HG03469 (cell line): ENCODE measurements at regions not wholly inside any gene's neighbourhood (a gene's known extent, or its start where the extent isn't known, plus 50 kb on each side); places are given as distances from the start of the nearest gene placed in this dataset.

Experiments
- ATAC-seq: cut with Tn5 transposase; IDR thresholded peaks from one replicate; pipeline ENCODE4 v1.9.1; 2021; ENCODE audit warnings: mild to moderate bottlenecking, moderate library complexity, moderate number of reproducible peaks; ENCODE audit not compliant: unreplicated experiment

DNA sequence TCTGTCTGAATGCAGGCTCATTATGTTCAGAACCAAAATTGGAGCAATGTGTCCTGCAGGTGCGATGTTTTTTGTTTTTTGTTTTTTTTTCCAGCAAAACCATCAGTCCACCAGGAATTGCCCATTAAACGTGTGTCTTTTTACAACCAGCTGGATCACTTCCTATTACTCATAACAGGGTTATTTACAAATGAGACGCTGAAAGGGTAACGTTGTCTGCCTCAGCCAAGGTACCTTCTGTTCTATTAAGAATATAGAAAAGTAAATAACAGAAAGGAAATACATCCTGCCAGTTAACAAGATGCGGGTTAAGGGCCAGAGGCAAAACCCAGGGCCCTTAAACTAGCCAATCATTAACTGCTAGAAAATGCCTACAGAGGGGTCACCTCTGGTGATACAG is 590.4 kb downstream of the TBC1D4 start:
- no peak for ATAC-seq

DNA sequence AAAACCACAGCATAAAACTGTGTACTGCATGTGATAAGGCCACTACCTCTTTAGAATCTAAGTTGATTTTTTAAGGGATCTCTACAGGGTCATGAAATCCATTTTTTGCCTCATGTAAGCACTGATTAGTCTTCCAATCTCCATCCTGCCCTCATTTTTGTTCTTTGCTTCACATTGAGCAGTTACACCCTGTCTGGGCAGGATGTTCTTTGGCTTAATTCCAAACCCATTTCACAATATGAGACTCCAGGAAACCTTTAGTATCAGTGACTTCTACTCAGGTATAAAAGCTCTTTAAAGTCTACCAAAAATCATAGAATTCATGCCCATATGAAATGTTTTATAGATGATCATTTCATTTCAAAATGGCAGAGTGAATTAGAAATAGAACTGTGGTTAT is 592.6 kb downstream of the TBC1D4 start:
- ATAC-seq, result no peak

DNA sequence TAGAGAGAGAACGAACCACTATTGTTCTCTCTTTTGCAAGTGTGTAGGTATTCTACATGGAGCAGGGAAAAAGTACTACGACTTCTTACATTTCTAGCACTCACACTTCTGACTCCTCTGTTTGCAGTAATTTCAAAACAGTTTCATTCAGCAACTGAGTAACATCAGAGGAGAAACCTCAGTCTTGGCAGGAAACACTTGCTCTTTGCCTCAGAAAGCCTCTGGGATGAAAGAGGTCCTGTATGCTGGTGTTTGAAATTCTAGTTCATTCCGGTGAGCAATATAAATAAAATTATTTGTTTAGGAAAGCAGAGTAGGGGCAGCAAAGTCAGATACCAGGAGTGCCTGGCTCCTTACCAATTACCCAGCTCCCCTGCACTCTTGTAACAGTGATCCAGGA is 595.5 kb downstream of the TBC1D4 start:
- ATAC-seq, result no peak

DNA sequence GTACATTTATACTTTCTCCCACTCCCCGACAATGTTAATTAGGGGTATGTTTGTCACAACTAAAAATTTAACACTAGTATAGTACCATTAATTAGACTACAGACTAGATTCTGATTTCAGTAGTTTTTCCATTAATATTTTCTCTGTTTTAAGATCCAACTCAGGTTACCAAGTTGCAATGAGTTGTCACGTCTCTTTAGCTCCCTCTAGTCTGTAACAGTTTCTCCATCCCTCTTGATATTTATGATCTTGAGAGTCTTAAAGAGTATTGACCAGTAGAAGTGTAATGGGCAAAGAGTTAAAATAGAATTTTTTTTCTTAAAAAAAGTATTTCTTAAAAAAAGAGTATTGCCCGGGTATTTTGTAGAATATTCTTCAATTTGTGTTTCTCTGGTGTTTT is 598.1 kb downstream of the TBC1D4 start:
- no peak for ATAC-seq

DNA sequence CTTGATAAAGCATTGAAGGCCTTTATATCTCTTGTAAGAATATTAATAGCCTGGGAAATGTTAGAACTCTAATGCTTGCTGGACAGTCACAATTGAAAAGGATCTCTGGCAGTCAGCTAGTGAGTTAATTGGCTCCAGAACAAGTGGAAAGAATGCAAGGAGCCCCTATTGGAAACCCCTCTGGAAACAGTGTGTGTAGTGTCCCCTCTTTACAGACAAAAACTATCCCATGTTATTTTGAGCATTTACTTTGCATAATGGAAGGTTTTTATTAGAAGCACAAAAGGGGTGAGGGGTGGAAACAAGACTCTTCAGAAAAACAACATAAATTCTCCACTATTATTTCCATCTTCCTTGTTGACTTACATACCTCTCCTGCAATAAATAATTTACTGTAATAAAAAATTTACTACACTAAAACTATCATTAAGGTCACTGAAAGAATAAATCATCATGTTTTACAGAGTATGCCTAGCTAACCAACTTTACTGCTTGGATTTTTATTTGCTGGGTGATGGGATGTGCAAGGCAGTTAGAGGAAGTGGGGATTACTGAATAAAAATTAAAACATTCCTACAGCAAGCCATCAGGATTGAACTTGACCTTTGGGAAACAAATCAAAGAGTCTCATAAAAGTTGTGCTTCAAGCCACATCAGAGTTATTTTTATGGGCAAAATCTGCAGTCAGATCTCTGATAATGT is 610.4 kb downstream of the TBC1D4 start:
- no peak for ATAC-seq

DNA sequence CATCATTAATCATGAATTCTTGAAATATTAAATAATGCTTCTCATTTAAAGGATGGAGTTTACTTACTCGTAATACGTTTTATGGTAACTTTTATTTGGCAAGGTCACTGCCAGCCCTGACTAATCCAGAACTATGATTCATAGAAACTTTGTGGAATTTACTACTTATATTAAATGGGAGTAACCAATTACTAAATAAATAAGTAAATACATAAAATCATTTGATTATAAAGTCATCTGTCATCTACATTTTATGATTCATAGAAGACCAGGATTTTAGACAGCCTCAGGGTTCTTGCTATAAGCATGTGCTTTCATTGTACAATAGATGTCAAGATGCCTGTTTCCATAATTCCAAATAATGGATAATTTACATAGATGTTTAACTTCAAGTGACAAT is 611.1 kb downstream of the TBC1D4 start:
- no peak for ATAC-seq

DNA sequence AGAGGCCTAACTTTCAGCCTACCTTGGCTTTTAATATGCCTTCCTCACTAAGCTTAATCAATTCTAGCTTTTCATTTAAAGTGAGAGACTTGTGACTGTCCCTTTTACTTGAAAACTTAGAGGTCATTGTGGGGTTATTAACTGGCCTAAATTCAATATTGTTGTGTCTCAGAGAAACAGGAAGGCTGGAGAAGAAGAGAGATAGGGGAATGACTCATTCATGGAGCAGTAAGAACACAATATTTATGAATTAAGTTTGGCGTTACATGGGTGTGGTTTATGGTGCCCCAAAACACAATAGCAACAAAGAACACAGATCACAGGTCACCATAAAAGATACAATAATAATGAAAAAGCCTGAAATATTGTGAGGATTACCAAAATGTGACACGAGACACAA is 612.1 kb downstream of the TBC1D4 start:
- ATAC-seq, result no peak

DNA sequence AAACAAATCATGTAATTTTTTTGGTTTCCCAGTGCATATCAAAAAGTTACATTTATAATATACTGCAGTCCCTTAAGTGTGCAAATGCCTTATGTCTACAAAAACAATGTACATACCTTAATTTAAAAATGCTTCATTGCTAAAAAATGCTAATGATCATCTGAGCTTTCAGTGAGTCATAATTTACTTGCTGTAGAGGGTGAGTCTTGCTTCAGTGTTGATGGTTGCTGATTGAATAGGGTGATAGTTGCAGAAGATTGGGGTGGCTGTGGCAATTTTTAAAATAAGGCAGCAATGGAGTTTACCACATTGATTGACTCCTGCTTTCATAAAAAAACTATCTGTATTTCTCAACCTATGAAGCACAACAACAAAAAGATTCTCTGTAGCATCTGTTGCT is 613.9 kb downstream of the TBC1D4 start:
- ATAC-seq, result no peak

DNA sequence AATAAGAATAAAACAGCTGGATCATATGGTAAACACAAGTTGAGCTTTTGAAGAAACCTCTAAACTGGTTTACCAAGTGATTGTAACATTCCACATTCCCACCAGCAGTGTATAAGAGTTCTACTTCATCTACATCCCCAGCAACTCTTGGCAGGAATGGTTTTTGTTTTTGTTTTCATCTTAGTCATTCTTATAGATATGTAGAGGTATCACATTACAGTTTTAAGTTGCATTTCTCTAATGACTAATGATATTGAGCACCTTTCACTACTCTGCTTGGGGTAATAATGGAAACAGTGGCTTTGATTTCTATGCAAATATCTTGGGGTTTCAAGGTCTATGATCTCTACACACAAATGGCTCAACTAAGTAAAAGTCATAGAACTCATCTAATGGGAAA is 614.5 kb downstream of the TBC1D4 start:
- ATAC-seq, result no peak

DNA sequence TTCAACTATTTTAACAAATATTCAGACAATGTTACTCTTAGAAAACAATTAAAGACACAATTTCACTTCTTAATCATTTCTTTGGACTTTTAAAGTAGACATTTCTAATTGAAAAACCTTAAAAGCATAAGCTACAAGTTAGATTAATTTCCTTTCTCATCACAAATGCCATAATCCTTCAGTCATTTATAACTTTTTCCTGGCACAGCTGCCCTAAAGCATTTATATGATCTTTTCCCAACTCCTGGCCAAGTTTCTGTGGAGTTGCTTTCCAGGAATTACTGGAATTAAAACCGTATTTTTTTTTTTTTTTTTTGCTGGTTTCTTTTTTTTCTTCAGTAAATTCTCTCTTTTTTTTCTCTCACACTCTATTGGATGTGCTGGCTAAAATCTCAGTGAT is 615.9 kb downstream of the TBC1D4 start:
- ATAC-seq, result no peak

DNA sequence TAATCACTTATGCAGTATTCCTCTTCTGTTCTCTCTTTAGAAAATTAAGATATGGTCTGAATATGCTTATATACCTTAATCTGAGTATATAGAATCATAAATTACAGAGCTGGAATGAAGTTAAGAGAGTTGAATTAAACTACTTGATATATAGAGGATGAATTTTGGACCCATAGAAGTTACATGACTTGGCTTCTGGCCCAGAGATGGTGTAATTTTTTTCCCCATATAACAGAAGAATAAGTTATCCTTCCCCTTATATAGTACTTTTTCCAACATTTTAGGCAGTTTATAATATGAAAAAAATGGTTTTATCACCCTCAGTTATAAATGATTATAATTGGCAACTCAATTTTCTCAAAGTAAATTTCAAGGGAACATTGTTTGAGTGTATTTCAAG is 616.3 kb downstream of the TBC1D4 start:
- ATAC-seq, result no peak

DNA sequence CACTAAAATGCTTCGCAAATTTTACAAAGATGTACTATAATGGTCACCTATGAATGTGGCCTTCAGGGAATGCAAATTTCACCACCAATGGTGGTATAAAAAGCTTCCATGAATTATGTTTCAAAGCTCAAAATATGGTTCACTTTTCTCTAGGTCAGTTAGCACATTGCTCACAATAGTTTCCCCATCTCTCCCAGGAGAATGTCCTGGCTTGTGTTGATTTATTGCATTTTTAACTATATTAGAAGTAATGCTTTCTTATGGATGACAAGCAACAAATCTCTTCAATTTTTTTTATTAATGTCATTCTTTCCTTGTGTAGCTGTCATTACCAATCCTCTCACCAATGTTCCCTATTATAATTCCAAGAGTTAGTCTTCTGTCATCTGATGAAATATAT is 621.2 kb downstream of the TBC1D4 start:
- ATAC-seq, result no peak

DNA sequence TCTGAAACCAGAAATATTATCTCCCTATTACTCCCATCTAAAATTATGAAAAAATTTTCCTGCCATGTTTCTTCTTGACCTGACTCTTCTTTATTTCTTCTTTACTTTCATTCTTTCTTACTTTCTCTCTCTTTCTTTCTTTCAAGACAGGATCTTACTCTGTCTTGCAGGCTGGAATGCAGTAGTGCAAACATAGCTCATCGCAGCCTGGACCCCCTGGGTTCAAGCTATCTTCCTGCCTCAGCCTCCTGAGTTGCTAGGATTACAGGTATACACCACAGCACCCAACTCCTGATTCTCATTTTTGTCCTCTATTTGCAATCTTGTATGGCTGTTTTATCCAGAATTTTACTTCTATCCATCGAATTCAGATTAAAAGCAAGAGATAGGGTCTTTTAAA is 631.1 kb downstream of the TBC1D4 start:
- ATAC-seq, result no peak

DNA sequence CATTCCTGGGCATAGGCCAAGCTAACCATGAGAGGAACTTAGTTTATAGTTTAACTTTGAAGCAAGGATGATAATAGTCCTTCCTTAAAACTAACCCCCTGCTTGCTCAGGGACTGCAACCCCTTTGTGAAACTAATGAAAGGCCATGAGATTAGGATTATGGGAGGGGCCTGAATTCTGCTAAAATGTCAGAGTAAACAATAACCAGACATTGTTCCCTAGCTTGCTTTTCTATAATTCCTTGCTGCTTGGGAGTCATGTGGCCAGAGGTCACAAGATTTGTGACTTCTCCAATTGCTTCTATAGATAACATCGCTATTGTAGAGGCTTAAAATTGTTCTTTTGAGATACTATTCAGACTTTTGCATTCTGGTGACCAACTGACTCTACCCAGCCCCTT is 634.0 kb downstream of the TBC1D4 start:
- no peak for ATAC-seq

DNA sequence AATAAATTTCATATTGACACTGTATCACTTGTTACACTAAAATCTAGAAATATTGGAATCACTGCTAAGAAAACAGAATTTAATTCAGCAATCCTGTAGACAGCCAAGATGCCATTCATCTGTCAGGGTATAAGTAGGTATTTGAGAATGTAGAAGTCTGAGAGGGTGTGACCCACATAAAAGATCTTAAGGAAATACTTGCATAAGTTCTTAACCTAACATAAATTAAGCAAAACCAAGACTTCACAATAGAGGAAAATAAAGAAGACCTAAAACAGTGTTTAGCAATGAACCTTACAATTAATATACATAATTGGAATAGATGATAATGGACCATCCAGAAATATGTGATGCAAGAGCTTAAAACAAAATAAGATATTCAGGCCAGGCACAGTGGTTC is 636.2 kb downstream of the TBC1D4 start:
- no peak for ATAC-seq

DNA sequence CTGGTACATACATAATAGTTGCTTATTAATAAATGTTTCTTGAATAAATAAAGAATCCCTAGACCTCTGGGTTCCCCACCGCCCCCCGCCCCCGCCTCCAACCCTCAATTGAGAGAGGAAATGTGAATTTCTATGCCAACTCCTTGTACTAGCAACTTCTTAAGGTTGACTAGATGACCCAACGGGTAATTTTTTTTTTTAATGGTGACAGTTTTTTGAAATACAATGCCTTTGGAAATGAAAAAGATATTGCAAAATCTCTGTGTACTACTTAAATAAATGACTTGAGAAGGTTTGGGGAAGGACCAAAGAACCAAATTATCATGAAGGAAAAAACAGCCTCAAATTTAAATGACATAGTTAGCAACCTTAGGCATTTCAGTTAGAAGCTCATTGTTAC is 640.3 kb downstream of the TBC1D4 start:
- no peak for ATAC-seq

DNA sequence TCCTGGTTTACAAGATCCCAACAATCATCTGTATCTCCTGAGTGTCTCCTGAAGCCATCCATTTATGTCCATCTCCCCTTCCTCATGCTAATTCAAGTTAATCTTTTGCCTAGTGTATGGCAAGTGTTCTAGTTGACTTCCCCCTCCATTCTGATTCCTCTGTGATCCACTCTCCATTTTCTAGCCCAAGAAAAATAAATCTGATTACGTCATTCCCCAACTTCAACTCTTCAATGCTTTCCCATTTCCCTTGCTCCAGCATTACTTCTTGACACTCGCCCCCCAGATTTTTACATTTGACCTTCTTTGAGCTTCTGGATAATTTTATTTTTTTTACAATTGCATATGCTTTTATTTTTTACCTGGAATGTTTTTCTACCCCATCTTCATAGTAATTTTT is 640.8 kb downstream of the TBC1D4 start:
- no peak for ATAC-seq

DNA sequence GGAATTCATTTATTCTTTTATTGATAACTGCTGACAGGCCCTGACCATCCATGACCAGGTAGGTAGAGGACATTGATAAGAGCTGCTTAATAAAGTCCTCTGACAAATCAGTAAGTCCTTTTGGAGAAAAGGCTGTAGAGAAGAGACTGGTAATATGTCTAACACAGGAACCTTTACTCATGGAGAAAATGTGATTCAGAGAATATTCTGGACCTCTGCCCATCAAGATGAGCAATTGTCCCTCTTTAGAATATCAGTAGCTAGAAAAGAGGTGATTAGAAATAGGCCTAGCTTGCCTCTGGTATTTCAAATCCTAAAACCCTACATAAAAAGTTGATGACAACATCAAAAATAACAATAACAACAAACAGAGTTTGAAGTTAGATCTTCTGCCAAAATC is 642.3 kb downstream of the TBC1D4 start:
- no peak for ATAC-seq

DNA sequence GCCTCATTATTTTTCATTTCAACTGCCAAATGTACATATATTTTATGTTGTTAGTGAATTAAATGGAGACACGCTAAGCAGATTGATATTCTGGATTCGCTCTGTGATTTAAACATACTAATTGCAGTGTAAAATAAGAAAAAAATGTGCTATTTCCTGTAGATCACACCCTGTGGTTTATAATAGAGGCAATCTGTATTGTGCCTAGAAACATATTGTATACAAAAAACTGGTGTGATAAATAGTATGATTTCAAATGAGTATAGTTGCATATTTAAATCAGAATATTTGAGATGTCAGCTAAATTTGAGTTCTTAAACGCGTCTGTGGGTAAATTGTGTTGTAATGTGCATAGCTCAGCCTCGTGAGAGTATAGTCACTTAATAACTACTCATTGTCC is 643.9 kb downstream of the TBC1D4 start:
- ATAC-seq, result no peak

DNA sequence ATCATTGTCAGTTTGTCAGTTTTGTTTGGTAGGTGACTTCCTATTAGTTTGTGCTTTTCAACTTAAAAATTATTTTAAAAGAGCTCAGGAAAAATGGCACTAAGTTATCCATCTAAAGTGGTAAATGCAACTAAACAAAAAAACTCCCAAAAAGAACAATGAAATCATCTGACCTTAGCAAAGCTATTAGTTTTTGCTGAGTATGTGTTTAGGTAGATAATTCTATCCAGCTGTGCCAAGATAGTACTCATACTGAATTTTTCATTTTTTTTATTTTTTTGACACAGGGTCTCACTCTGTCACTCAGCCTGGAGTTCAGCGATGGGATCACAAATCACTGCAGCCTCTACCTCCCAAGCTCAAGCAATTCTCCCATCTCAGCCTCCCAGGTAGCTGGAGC is 645.3 kb downstream of the TBC1D4 start:
- no peak for ATAC-seq

DNA sequence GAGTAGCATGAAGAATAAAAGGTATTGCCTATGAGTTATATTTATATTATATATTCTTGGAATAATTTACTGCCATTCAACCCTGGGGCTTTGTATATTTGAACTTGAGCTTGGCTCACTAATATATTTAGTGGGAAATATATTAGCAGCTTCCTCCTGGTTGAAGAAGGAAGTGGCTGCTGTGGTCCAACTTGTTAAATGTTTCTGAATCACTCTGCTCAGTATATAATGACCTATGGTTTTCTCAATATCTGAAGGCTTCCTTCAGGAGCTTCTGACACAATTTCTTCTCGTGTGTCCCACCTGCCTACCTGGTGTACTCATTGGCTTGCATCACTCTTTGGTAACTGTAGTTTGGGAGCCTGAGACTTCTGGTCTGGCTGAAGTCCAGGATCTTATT is 646.4 kb downstream of the TBC1D4 start:
- no peak for ATAC-seq

DNA sequence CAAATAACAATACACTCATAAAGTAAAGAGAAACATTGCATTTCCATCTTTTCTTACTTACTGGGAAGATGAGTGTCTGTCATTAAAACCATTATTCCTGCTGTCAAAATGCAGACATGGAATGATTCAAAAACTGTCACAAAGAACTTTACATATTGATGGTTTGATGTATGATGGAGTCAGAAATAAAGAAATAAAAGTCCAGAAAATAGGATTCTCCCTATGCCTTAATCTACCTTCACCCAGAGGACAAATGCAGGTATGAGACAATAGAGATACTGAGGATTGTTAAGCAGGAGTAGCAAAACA is 656.1 kb downstream of the TBC1D4 start:
- ATAC-seq, result no peak

DNA sequence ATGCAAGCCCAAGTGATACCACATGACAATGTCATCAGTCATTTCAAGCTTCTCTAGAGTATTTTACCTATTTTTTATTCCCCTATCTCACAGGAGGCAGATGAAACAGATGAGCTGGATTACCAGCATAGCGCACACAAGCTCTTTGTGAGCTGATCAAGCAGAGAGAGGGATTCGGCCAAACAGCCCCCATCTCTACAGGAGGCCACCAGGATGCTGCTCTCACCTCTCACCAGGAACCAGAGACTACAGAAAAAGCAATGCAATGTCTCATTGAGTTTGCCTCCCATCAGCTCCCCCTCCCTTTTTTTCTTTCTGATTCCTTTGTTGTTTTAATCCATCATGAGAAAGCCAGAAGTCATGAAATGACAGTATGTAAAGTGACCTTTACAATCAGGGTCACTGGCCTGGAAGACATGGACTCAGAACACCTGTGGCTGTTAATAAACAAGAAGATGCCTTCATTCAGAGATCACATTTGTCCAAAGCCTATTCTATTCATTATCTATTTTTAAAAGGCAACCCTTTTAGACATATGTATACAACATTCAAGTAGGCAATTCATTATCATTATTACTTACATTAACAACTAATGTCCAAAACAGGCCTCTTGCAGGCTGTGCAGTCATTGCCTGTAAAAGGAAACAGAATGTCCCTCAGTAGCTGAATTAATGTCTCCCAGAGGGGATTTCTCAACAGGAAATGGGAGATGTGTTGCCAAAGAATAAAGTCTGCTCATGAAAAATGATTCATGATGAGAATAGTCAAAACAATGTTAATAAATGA is 656.6 kb downstream of the TBC1D4 start:
- no peak for ATAC-seq
